ENCODE measurements at regions not wholly inside any gene's neighbourhood (a gene's known extent, or its start where the extent isn't known, plus 50 kb on each side); places are given as distances from the start of the nearest gene placed in this dataset.

GRCh38 chr5:35487233-35488025, 130.2 kb upstream of the SPEF2 start:
- Histone ChIP-seq H3K4me3 (replicated peaks in 1 of 3; ENCODE audit: insufficient read depth in 1 of 3, low read depth in 2 of 3, low read length in 3 of 3) (no peak overlapping the region), H2AFZ (ENCODE audit: low read length) (no peak overlapping the region), H3K9ac (ENCODE audit: insufficient read depth, low read depth, low read length) (no peak overlapping the region), H4K20me1 (ENCODE audit: insufficient read depth, low read length) (no peaks in the 10 kb centered on the region), H3K9me3 (ENCODE audit: low read length) (no peaks in the 10 kb centered on the region), H3K79me2 (ENCODE audit: insufficient read depth, low read length) (no peaks in the 10 kb centered on the region), H3K4me1 (ENCODE audit: insufficient read depth, low read length) (peaks cover 61% of the 10 kb centered on the region), H3K27me3 (ENCODE audit: control insufficient read depth in 1 of 2, insufficient read depth in 2 of 2, low read length in 2 of 2) (no peaks in the 10 kb centered on the region), H3K4me2 (ENCODE audit: low read depth, low read length) (no peak overlapping the region), H3K36me3 (replicated peaks in 1 of 2; ENCODE audit: control insufficient read depth in 1 of 2, insufficient read depth in 2 of 2, low read length in 2 of 2) (no peaks in the 10 kb centered on the region), H3K27ac (ENCODE audit: extremely low read length, insufficient read depth, low read length) (no peak overlapping the region)
- 97% methylated on average over 5 of the region's 5 CpGs for WGBS (ENCODE audit: low lambda C conversion rate)
- ChIA-PET POLR2A (no interaction called here), CTCF (ENCODE audit: low intra/inter-chr PET ratio, low total read pairs) (no interaction called here)
- DNase-seq (ENCODE audit: low spot score) (no peak), ATAC-seq (no peak), FAIRE-seq (no peak)
- intact Hi-C loops (cut with micrococcal nuclease; ENCODE audit: unreplicated experiment), result loop anchor here (10.0 kb wide), 1 partner anchor 353 kb away; no protein-coding TSS in a partner anchor
- in situ Hi-C loops (cut with HindIII; ENCODE audit: extremely low pct_ligation_motif_present, low pct_unique_long_range_greater_than_20kb), result no loop called here
- BruUV-seq (replicated peaks), result no TSS peak
- TF ChIP-seq ZNF33A (CRISPR knock-in tag; IDR thresholded peaks at IDR 0.05; ENCODE audit: borderline replicate concordance) (no peak), CBX1 (IDR thresholded peaks at IDR 0.05; ENCODE audit: low read depth) (no peak), ZNF10 (CRISPR knock-in tag; IDR thresholded peaks at IDR 0.05; ENCODE audit: borderline replicate concordance, low read depth) (no peak), FOXJ3 (CRISPR knock-in tag; IDR thresholded peaks at IDR 0.05; ENCODE audit: borderline replicate concordance) (no peak), JARID2 (CRISPR knock-in tag; IDR thresholded peaks at IDR 0.05; ENCODE audit: insufficient replicate concordance) (no peak), CEBPB (IDR thresholded peaks at IDR 0.05; ENCODE audit: borderline replicate concordance, low read depth, low read length) (no peak), ZFP90 (CRISPR knock-in tag; IDR thresholded peaks at IDR 0.05; ENCODE audit: borderline replicate concordance) (no peak), STAT6 (CRISPR knock-in tag; IDR thresholded peaks at IDR 0.05; ENCODE audit: borderline replicate concordance) (no peak), PRDM4 (CRISPR knock-in tag; IDR thresholded peaks at IDR 0.05; ENCODE audit: borderline replicate concordance) (no peak), SRSF4 (IDR thresholded peaks at IDR 0.05; ENCODE audit: low read depth, low read length, poor library complexity, severe bottlenecking) (no peak), PPARG (CRISPR knock-in tag; conservative IDR thresholded peaks at IDR 0.05) (no peak), CHCHD3 (CRISPR knock-in tag; IDR thresholded peaks at IDR 0.05) (no peak), MATR3 (CRISPR knock-in tag; IDR thresholded peaks at IDR 0.05) (no peak), PTBP1 (IDR thresholded peaks at IDR 0.05; ENCODE audit: low read depth, low read length, poor library complexity, severe bottlenecking) (no peak), ZNF264 (CRISPR knock-in tag; IDR thresholded peaks at IDR 0.05) (no peak), ZNF710 (CRISPR knock-in tag; IDR thresholded peaks at IDR 0.05; ENCODE audit: borderline replicate concordance) (no peak), ZNF564 (CRISPR knock-in tag; IDR thresholded peaks at IDR 0.05) (no peak)

Measured in HepG2 (cell line).